Tibial artery (tissue), 4 donors: ENCODE measurements at regions not wholly inside any gene's neighbourhood (a gene's known extent, or its start where the extent isn't known, plus 50 kb on each side); places are given as distances from the start of the nearest gene placed in this dataset.

Experiments used
- DNase-seq, 2 donors: peaks; one replicate each; pipeline ENCODE4 v3.0.0-alpha.2; 2019
- H3K27ac ChIP-seq, 2 donors: fragments of 200-600 bp; sonication (generic) in 1 of 2; 1 replicate in 1 of 2; 2 replicates in 1 of 2; pipeline ENCODE4 v1.5.1; 2018 to 2019; ENCODE audit warnings: mild to moderate bottlenecking in 1 of 2
- H3K27me3 ChIP-seq, 2 donors: fragments of 200-600 bp; sonication (generic) in 1 of 2; one replicate each; pipeline versions ENCODE4 v1.5.1 to v1.6.0; 2016 to 2019
- H3K36me3 ChIP-seq, 3 donors: fragments of 200-600 bp; sonication (generic) in 2 of 3; one replicate each; pipeline ENCODE4 v1.5.1; 2016 to 2019; ENCODE audit warnings: mild to moderate bottlenecking in 2 of 3
- H3K4me1 ChIP-seq, 4 donors: fragments of 200-600 bp; sonication (generic) in 2 of 4; 1 replicate in 3 of 4; 2 replicates in 1 of 4; pipeline ENCODE4 v1.5.1; 2016 to 2019
- H3K4me3 ChIP-seq, 2 donors: fragments of 200-600 bp; sonication (generic) in 1 of 2; 1 replicate in 1 of 2; 2 replicates in 1 of 2; pipeline ENCODE4 v1.5.1; 2018 to 2019; ENCODE audit warnings: mild to moderate bottlenecking in 2 of 2
- H3K9me3 ChIP-seq, 3 donors: fragments of 200-600 bp; sonication (generic) in 1 of 3; one replicate each; pipeline ENCODE4 v1.5.1; 2016 to 2019
- intact Hi-C: fragments of 100-400 bp; cut with DNase I; formaldehyde crosslinking; loops from one replicate; pipeline ENCODE4 v1.15.0; 2023; ENCODE audit warnings: low total_unique reads
- TF ChIP-seq, protein P1 (sequence below), 2 experiments: fragments of 200-600 bp in 1 of 2; fragments of 450-650 bp in 1 of 2; IDR thresholded peaks; one replicate each; pipeline ENCODE4 v1.5.1; 2017 to 2019; ENCODE audit warnings: antibody characterized with exemption in 2 of 2, mild to moderate bottlenecking in 1 of 2, moderate library complexity in 1 of 2

DNA sequence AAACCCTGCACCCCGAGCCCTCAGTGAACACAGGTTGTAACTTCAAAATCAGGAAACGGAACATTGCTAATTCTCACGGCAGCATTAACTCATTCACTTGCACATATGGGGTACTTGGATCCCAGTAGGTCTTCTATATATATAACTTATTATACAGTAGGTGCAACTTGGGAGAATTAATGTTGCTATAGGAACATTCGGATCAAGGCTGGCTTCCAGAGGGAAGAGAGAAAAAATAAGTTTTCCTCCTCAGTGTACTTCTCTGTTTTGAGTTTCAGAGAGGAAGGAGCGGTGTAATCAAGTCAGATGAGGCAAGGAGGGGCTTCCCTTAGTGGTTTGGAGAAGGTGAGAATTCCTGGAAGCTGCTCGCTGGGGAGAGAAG, 90.9 kb upstream of the ZNF507 start:
- H3K9me3 ChIP-seq = no peaks in the 10 kb centered on the region
- intact Hi-C loops = no loop called here
- H3K4me3 ChIP-seq = no peak overlapping the region
- H3K4me1 ChIP-seq = no peaks in the 10 kb centered on the region
- DNase-seq = no peak
- TF ChIP-seq, protein P1, sequence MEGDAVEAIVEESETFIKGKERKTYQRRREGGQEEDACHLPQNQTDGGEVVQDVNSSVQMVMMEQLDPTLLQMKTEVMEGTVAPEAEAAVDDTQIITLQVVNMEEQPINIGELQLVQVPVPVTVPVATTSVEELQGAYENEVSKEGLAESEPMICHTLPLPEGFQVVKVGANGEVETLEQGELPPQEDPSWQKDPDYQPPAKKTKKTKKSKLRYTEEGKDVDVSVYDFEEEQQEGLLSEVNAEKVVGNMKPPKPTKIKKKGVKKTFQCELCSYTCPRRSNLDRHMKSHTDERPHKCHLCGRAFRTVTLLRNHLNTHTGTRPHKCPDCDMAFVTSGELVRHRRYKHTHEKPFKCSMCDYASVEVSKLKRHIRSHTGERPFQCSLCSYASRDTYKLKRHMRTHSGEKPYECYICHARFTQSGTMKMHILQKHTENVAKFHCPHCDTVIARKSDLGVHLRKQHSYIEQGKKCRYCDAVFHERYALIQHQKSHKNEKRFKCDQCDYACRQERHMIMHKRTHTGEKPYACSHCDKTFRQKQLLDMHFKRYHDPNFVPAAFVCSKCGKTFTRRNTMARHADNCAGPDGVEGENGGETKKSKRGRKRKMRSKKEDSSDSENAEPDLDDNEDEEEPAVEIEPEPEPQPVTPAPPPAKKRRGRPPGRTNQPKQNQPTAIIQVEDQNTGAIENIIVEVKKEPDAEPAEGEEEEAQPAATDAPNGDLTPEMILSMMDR (IDR thresholded peaks at IDR 0.05) = no peak
- no peak overlapping the region for H3K27ac ChIP-seq
- no peaks in the 10 kb centered on the region for H3K27me3 ChIP-seq
- no peaks in the 10 kb centered on the region for H3K36me3 ChIP-seq

DNA sequence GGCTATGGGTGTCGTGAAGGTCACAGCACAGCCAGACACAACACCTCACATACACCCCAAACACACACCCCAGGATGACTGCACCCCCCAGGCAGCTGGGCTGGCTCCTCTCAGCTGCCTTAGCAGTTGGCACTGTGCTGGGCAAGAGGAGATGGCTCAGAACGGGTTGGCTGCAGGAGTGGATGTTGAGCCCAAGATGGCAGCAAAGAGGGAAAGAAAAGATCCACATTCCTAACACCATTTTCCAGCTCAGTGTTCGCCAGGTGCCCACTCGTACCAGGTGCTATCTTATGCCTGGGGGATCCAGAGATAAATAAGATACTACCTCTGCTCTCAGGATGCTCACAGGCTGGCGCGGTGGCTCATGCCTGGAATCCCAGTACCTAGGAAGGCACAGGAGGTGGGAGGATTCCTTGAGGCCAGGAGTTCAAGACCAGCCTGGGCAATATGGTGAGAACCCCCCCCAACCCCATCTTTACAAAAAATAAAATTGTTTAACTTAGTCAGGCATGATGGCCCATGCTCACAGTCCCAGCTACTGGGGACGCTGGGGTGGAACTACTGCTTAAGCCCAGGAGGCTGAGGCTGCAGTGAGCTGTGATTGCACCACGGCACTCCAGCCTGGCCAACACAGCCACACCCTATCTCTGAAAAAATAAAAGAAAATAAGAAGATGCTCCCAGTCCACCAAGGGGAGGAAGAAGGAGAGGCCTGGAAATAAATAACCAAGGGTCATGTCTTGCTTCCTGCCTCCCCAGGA, 89.7 kb upstream of the ZNF507 start:
- Histone ChIP-seq H3K27me3 (no peaks in the 10 kb centered on the region), H3K4me1 (no peaks in the 10 kb centered on the region), H3K27ac (no peak overlapping the region), H3K4me3 (no peak overlapping the region), H3K9me3 (no peaks in the 10 kb centered on the region), H3K36me3 (no peaks in the 10 kb centered on the region)
- TF ChIP-seq, protein P1 (IDR thresholded peaks at IDR 0.05) = no peak
- no peak for DNase-seq
- intact Hi-C loops = no loop called here

DNA sequence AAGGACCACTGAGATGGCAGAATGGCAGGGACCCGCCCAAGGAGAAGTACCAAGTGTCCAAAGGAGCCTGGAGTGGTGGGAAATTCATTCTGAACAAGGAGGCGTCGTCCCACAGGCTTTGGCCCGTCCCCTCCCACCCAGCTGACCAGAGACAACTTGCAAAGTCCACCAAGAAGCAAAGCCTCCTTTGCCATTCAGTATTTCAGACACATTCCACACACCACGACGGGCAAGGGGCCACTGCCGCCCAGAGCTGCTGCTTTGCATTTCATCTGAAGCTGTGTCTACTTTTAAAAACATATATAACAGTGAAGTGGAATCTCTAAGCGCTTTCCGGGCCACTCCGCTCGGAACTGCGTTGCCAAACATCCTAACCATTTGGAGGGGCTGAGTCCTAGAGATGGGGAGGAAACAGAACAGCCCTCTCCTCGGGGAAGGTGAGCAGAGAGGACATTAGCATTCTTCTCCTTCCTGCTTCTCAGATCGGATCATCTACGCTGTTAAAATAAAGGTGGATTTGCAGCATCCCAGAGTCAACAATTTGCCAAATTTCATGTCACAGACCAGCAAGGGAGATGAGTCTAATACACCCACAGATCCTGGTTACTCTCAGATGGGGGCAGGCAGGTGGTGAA, 89.0 kb upstream of the ZNF507 start:
- H3K36me3 ChIP-seq = no peaks in the 10 kb centered on the region
- TF ChIP-seq, protein P1 (IDR thresholded peaks at IDR 0.05) = no peak
- H3K27me3 ChIP-seq = no peaks in the 10 kb centered on the region
- H3K27ac ChIP-seq = no peak overlapping the region
- DNase-seq = no peak
- no peaks in the 10 kb centered on the region for H3K4me1 ChIP-seq
- intact Hi-C loops = no loop called here
- no peak overlapping the region for H3K4me3 ChIP-seq
- H3K9me3 ChIP-seq = no peaks in the 10 kb centered on the region

DNA sequence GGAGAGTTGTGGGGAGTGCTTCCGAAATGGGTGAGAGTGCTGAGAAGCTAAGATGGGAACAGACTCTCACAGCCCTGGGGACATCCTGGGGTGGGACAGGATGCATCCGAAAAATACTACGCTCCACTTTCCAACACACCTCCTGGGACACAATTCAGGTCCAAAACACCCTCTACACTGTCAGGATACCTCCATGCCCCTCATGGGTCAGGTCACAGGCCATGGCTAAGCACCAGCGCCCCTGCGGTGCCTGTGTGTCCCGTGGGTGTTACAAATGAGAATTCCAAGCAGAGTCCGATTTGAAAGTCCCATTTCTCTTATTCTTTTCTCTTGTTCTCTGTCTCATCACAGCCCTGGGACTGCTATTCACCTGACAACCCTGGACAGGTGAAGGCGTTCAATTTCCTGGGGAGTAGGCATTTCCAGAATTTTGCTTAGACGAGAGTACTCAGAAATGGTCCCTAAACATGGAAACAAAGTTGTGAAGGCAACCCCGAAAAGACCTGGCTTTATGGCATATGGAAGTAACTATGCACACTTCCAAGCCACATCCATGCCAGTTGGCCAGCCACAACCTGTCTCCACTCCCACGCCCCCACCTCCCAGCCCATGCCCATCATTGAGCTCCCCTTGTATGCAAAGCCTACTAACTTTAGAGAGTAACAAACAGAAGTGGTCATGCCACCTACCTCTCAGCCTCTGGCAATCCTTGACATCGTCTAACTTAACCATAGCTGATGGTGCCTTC, 87.9 kb upstream of the ZNF507 start:
- Histone ChIP-seq H3K27me3 (no peaks in the 10 kb centered on the region), H3K4me3 (no peak overlapping the region), H3K9me3 (no peaks in the 10 kb centered on the region), H3K36me3 (no peaks in the 10 kb centered on the region), H3K27ac (no peak overlapping the region), H3K4me1 (no peaks in the 10 kb centered on the region)
- intact Hi-C loops = no loop called here
- TF ChIP-seq, protein P1 (IDR thresholded peaks at IDR 0.05) = no peak
- DNase-seq = no peak

DNA sequence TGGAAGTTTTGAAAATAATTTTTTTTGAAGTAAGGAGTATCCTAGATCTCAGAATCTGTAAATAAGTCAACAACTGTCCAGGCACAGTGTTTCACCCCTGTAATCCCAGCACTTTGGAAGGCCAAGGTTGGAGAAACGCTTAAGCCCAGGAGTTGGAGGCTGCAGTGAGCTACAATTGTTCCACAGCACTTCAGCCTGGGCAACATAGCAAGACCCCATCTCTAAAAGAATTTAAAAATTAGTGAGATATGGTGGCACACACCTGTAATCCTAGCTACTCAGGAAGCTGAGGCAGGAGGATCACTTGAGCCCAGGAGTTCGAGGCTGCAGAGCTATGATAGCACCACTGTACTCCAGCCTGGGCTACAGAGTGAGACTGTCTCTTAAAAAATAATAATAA, 87.2 kb upstream of the ZNF507 start:
- Histone ChIP-seq H3K27me3 (no peaks in the 10 kb centered on the region), H3K4me1 (no peaks in the 10 kb centered on the region), H3K9me3 (no peaks in the 10 kb centered on the region), H3K27ac (no peak overlapping the region), H3K36me3 (no peaks in the 10 kb centered on the region), H3K4me3 (no peak overlapping the region)
- TF ChIP-seq, protein P1 (IDR thresholded peaks at IDR 0.05) = no peak
- DNase-seq = no peak
- intact Hi-C loops = no loop called here
